GM12873 (cell line): ENCODE measurements at regions not wholly inside any gene's neighbourhood (a gene's known extent, or its start where the extent isn't known, plus 50 kb on each side); places are given as distances from the start of the nearest gene placed in this dataset.

Source experiments
- TF ChIP-seq, protein P1 (sequence below): IDR thresholded peaks from 2 replicates; pipeline ENCODE4 v1.5.1; 2012; ENCODE audit warnings: low read depth, mild to moderate bottlenecking, moderate library complexity, low read length, control low read depth; ENCODE audit not compliant: insufficient read depth; ENCODE audit errors: missing control alignments

DNA sequence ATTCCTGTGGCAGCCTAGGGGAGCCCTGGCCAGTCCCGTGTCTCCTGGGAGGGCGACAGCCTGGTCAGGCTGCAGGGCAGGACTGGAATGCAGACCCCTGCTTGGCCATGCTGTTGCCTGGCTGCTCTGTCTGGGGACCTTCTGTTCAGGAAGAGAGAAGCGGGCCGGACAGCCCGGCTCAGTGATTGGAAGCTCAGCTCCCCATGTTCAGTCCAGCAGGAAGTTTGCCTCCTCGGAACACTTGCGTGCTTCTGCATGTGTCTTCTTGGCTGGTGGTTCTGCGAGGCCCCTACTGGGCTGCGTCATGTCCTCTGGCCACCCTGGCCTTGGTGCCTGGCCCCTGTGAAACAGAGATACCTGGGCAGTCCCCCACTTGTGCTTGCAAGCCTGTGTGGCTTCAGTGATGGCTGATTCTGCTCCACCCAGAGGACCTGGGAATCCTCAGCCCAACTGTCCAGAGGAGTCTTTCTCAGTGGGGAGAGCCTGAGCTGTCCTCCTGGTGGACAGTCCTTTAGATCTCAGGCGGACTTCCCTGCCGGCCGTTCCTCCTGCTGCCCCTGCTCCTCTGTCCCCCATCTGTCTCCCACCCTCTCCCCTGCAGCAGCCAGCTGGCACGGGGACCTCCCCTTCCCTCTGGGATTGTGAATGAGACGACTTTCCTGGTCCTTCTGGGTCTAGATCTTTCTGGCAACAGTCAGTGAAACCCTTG is 279.5 kb downstream of the SEC14L1 start:
- TF ChIP-seq, protein P1, sequence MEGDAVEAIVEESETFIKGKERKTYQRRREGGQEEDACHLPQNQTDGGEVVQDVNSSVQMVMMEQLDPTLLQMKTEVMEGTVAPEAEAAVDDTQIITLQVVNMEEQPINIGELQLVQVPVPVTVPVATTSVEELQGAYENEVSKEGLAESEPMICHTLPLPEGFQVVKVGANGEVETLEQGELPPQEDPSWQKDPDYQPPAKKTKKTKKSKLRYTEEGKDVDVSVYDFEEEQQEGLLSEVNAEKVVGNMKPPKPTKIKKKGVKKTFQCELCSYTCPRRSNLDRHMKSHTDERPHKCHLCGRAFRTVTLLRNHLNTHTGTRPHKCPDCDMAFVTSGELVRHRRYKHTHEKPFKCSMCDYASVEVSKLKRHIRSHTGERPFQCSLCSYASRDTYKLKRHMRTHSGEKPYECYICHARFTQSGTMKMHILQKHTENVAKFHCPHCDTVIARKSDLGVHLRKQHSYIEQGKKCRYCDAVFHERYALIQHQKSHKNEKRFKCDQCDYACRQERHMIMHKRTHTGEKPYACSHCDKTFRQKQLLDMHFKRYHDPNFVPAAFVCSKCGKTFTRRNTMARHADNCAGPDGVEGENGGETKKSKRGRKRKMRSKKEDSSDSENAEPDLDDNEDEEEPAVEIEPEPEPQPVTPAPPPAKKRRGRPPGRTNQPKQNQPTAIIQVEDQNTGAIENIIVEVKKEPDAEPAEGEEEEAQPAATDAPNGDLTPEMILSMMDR, result no peak

DNA sequence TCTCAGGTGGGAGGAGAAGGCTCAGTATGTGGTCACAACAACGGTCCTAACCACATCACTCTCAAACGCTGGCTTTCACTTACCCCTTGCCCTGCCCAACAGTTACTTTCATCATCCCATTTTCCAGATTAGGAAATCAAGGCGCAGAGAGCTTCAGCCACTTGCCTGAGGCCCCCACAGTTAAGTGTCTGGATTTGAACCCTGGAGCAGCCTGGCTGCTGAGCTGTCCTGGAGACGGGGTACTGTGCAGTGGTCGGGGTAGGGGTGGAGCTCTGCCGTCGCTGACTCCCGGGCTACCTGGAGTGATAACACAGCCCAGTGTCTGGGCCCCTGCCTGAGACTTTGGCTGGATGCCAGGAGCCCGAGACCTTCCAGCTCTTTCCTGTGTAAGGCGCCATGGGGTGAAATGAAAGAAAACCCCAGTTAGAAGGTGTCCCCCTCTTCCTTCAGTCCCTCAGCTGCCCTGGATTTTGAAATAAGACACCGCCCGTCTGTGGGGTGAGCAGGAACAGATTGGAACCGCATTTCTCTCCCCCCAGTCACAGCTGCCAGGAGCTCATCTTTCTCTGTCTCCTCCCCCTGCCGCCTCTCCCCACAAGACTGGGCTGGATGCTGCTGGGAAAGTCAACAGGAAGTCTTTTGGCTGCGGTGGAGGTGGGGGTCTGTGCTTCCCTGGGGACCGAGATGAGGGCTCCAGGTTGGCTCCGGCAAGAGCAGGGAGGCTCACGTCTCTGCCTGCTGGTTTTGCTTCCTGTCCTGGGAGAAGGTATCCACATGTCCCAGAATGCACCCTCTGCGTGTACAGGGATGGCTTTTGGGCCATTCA is 280.2 kb downstream of the SEC14L1 start:
- TF ChIP-seq, protein P1, result no peak

DNA sequence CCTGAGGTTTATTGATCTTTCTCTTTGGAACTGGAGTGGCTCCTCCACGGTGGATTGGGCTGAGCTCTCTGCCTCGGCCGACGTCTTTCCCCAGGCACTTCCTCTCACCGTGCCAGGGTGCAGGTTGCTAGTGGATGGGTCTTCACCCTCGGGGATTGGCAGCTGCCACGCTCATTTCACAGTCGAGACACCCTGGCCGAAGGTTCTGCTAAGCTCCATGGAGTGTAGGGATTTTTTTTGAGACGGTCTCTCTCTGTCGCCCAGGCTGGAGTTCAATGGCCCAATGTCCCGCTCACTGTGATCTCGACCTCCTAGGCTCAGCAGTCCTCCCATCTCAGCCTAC is 280.8 kb downstream of the SEC14L1 start:
- TF ChIP-seq, protein P1, result no peak

DNA sequence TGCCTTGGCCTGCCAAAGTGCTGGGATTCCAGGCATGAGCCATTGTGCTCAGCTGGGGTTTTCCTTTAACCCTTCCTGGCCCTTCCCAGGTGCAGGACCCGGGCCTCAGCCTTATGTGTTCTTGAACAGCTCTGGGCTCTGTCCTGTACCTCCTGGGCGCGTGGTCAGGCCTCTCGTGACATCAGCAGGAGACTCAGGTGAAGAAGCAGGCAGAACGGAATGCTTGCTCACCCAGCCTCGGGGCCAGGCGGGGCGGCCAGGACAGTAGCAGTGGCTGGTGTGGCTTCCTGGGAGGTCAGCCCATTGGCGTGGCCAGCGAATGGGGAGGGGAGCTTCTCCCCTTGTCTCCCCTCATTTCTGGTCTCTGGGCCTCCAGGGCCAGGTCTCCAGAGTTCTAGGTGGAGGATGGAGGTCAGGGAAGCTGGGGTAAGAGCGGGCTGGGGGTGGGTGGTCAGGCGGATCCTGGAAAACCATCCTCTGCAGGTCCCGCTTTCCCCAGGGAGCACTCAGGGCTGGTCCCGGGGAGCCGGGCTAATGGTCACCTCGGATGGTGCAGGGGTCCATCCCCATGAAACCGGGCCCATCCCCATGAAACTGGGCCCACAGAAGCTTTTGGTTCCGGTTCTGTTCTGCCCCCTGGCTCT is 281.5 kb downstream of the SEC14L1 start:
- TF ChIP-seq, protein P1, result no peak

DNA sequence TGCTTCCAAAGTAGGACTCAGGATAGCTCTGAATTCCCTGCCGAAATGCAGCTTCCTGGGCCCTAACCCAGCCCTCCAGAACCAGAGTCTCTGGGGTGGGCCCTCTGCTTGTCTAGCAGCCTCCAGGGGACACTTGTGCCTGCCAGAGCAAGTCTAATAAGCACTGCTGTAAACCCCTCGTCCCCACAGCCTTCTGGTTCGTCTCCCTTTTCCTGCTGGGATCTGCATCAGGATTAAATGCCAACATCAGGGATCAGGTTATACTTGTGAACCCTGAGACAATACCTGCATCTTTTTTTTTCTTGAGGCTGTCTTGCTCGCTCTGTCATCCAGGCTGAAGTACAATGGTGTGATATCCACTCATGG is 282.0 kb downstream of the SEC14L1 start:
- TF ChIP-seq, protein P1, result no peak

DNA sequence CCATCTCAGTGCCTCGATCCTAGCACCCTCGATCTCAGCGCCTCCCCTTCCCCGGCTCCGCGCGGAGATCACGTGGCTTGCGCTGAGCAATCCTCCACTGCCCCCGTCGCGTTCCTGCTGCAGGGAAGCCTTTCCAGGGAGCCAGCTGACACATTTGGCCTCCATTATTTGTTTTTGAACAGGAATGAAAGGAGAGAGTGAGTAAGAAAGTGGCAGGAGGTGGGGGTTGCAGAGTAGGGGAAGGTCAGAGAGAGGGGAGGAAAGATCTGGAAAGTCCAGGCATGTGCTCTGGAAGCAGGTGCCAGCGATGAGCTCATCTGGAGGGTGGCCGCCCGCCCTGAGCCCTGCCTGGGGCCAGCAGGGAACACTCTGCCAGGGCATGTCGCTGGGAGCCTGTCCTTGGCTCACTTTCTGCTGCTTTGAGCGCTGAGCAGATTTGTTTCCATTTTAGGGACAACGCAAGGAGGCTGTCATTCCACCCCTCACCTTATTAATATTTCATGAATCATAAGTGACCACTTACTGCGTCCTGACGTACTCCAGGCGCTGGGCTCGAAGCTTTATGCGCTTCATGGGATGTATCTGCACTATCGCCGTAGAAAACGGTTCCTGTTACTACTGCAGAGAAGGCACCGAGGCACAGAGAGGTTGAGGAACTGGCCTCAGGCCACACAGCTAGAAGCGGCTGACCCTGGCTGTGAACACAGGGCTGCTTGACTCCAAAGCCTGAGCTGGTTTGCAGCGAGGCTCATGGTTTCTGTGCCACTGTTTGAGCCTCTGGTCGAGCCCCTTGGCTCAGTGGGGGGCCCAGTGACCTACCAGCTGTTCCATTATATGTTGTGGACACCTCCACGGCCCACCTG is 283.1 kb downstream of the SEC14L1 start:
- TF ChIP-seq, protein P1, result no peak
